ENCODE measurements at regions not wholly inside any gene's neighbourhood (a gene's known extent, or its start where the extent isn't known, plus 50 kb on each side); places are given as distances from the start of the nearest gene placed in this dataset.
"Not testable (repeated sequence)": the region's sequence is repeated elsewhere in the genome, so short reads cannot be mapped to it uniquely, and the experiment has no call there.

DNA sequence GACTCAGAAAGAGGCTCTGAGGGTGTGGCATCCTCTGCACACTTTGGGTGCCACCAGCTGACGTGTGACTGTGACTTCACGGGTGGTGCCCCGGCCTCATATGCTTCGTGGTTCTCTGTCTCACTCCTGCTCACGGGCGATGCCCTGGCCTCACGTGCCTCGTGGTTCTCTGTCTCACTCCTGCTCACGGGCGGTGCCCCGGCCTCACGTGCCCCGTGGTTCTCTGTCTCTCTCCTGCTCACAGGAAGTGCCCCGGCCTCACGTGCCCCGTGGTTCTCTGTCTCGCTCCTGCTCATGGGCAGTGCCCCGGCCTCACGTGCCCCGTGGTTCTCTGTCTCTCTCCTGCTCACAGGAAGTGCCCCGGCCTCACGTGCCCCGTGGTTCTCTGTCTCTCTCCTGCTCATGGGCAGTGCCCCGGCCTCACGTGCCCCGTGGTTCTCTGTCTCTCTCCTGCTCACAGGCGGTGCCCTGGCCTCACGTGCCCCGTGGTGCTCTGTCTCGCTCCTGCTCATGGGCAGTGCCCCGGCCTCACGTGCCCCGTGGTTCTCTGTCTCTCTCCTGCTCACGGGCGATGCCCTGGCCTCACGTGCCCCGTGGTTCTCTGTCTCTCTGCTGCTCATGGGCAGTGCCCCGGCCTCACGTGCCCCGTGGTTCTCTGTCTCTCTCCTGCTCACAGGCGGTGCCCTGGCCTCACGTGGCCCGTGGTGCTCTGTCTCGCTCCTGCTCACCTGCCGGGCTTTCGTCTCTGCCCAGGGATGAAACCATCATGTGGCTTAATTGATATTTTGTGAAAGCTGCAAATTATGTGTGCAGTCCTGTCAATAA, 115.8 kb downstream of the RTP5 start:
- H2AFZ ChIP-seq (ENCODE audit: low read depth, low read length); H3K36me3 ChIP-seq (ENCODE audit: insufficient read depth, low read length); H3K27me3 ChIP-seq (ENCODE audit: insufficient read depth, low read length); H3K9me3 ChIP-seq (ENCODE audit: low read length); H3K4me3 ChIP-seq (ENCODE audit: low read length); H3K4me1 ChIP-seq (ENCODE audit: insufficient read depth, low read length): not testable (repeated sequence)

DNA sequence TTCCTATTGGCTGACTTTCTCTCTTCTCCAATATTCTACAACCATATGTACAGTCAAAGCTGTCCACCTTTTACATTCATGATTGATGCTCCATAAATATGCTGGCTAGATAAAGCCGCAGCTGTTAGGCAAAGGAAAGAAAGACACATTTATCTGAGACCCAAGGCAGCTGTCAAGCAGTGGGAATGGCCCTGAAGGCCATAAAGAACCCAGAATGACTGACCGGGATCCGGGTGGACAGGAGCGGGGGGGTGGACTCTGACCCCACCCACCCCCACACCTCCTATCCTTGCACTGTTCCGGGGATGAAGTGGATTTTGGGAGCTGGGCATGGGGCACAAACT, 116.4 kb downstream of the RTP5 start:
- no peak overlapping the region for H2AFZ ChIP-seq (ENCODE audit: low read depth, low read length)
- H3K9me3 ChIP-seq (ENCODE audit: low read length): peaks cover 5% of the 10 kb centered on the region
- H3K36me3 ChIP-seq (ENCODE audit: insufficient read depth, low read length): no peaks in the 10 kb centered on the region
- H3K4me1 ChIP-seq (ENCODE audit: insufficient read depth, low read length): no peaks in the 10 kb centered on the region
- H3K27me3 ChIP-seq (ENCODE audit: insufficient read depth, low read length): peaks cover 4% of the 10 kb centered on the region
- H3K4me3 ChIP-seq (ENCODE audit: low read length): no peak overlapping the region

- Histone ChIP-seq H3K9me3 (ENCODE audit: low read length) (peaks cover 5% of the 10 kb centered on the region), H3K4me3 (ENCODE audit: low read length) (no peak overlapping the region)
Observed at GRCh38 chr2:241986836-241987641, 117.5 kb downstream of the RTP5 start.

GRCh38 chr2:241987726-241988125, 118.2 kb downstream of the RTP5 start:
- no peak overlapping the region for H3K4me3 ChIP-seq (ENCODE audit: low read length)
- H2AFZ ChIP-seq (ENCODE audit: low read depth, low read length): no peak overlapping the region
- peaks cover 5% of the 10 kb centered on the region for H3K9me3 ChIP-seq (ENCODE audit: low read length)

More at GRCh38 chr2:241986836-241987641, 117.5 kb downstream of the RTP5 start:
- Histone ChIP-seq H2AFZ (ENCODE audit: low read depth, low read length) (no peak overlapping the region), H3K4me1 (ENCODE audit: insufficient read depth, low read length) (no peaks in the 10 kb centered on the region), H3K27me3 (ENCODE audit: insufficient read depth, low read length) (peaks cover 4% of the 10 kb centered on the region), H3K36me3 (ENCODE audit: insufficient read depth, low read length) (no peaks in the 10 kb centered on the region)

GRCh38 chr2:241988146-241988545, 118.6 kb downstream of the RTP5 start:
- Histone ChIP-seq H3K4me1 (ENCODE audit: insufficient read depth, low read length) (no peaks in the 10 kb centered on the region), H2AFZ (ENCODE audit: low read depth, low read length) (no peak overlapping the region), H3K27me3 (ENCODE audit: insufficient read depth, low read length) (peaks cover 4% of the 10 kb centered on the region), H3K9me3 (ENCODE audit: low read length) (peaks cover 5% of the 10 kb centered on the region), H3K36me3 (ENCODE audit: insufficient read depth, low read length) (no peaks in the 10 kb centered on the region), H3K4me3 (ENCODE audit: low read length) (no peak overlapping the region)

More at GRCh38 chr2:241987726-241988125, 118.2 kb downstream of the RTP5 start:
- peaks cover 4% of the 10 kb centered on the region for H3K27me3 ChIP-seq (ENCODE audit: insufficient read depth, low read length)
- H3K36me3 ChIP-seq (ENCODE audit: insufficient read depth, low read length): no peaks in the 10 kb centered on the region
- H3K4me1 ChIP-seq (ENCODE audit: insufficient read depth, low read length): no peaks in the 10 kb centered on the region

DNA sequence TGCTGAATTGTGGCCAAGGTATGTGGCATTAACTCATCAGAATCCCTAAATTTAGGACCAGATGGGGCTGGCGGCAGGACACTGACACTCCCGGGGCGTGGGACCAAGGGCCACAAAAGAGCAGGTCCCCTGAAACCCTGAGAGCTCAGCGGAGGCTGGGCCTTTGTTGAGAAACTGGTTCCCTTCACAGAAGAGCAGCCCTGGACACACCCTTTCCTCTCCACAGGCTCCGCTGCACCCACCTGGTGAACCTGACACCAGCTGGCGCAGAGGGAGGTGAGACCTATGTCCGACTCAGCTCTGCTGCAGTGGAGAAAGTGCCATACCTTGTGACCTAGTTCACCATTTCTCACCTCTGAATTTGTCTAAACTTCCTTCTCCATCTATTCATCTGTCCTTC, 119.5 kb downstream of the RTP5 start:
- peaks cover 5% of the 10 kb centered on the region for H3K9me3 ChIP-seq (ENCODE audit: low read length)

GRCh38 chr2:241990466-241990865, 120.9 kb downstream of the RTP5 start:
- Histone ChIP-seq H3K36me3 (ENCODE audit: insufficient read depth, low read length) (no peaks in the 10 kb centered on the region), H3K4me3 (ENCODE audit: low read length) (no peak overlapping the region)

More for the DNA sequence above, 119.5 kb downstream of the RTP5 start:
- no peaks in the 10 kb centered on the region for H3K4me1 ChIP-seq (ENCODE audit: insufficient read depth, low read length)
- H2AFZ ChIP-seq (ENCODE audit: low read depth, low read length): no peak overlapping the region
- H3K36me3 ChIP-seq (ENCODE audit: insufficient read depth, low read length): no peaks in the 10 kb centered on the region
- H3K4me3 ChIP-seq (ENCODE audit: low read length): no peak overlapping the region
- peaks cover 4% of the 10 kb centered on the region for H3K27me3 ChIP-seq (ENCODE audit: insufficient read depth, low read length)

GRCh38 chr2:241991299-241991698, 121.8 kb downstream of the RTP5 start:
- Histone ChIP-seq H3K4me3 (ENCODE audit: low read length) (no peak overlapping the region), H3K4me1 (ENCODE audit: insufficient read depth, low read length) (no peaks in the 10 kb centered on the region), H3K36me3 (ENCODE audit: insufficient read depth, low read length) (no peaks in the 10 kb centered on the region)

More at GRCh38 chr2:241990466-241990865, 120.9 kb downstream of the RTP5 start:
- H3K9me3 ChIP-seq (ENCODE audit: low read length): peaks cover 5% of the 10 kb centered on the region
- no peaks in the 10 kb centered on the region for H3K27me3 ChIP-seq (ENCODE audit: insufficient read depth, low read length)
- no peak overlapping the region for H2AFZ ChIP-seq (ENCODE audit: low read depth, low read length)
- H3K4me1 ChIP-seq (ENCODE audit: insufficient read depth, low read length): no peaks in the 10 kb centered on the region

GRCh38 chr2:241992753-241993152, 123.2 kb downstream of the RTP5 start:
- H3K9me3 ChIP-seq (ENCODE audit: low read length): peaks cover 3% of the 10 kb centered on the region
- no peak overlapping the region for H3K4me3 ChIP-seq (ENCODE audit: low read length)
- H2AFZ ChIP-seq (ENCODE audit: low read depth, low read length): no peak overlapping the region
- no peaks in the 10 kb centered on the region for H3K4me1 ChIP-seq (ENCODE audit: insufficient read depth, low read length)
- no peaks in the 10 kb centered on the region for H3K36me3 ChIP-seq (ENCODE audit: insufficient read depth, low read length)
- peaks cover 5% of the 10 kb centered on the region for H3K27me3 ChIP-seq (ENCODE audit: insufficient read depth, low read length)

More at GRCh38 chr2:241991299-241991698, 121.8 kb downstream of the RTP5 start:
- Histone ChIP-seq H2AFZ (ENCODE audit: low read depth, low read length) (no peak overlapping the region), H3K9me3 (ENCODE audit: low read length) (peaks cover 5% of the 10 kb centered on the region), H3K27me3 (ENCODE audit: insufficient read depth, low read length) (no peaks in the 10 kb centered on the region)

DNA sequence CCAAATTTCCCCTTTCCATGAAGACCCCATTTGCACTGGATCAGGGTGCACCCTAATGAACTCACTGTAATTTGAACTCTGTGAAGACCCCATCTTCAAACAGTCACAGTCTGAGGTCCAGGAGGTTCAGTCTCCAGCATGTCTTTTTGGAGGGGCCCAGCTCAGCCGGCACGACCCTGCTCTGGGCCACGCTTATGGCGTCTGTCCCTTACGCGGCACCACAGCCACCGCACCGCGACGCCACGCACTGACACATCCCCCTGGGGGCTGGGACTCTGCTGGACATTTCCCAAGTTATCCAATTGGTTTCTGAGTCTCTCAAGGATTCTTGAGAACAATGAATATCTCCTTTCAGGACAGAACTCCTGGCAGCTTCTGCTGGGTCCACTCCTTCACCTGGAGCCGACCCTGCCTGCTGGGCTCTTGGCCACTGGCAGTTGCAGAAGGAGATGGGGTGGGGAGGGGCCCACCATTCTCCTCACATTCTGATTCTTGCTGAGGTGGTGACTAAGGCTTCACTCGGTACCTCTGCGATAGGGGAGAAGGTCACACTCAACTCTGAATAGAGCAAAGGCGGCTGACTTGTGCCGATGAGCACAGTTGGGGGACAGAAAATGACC, 124.0 kb downstream of the RTP5 start:
- H3K9me3 ChIP-seq (ENCODE audit: low read length): peaks cover 3% of the 10 kb centered on the region
- H3K4me1 ChIP-seq (ENCODE audit: insufficient read depth, low read length): no peaks in the 10 kb centered on the region
- no peaks in the 10 kb centered on the region for H3K36me3 ChIP-seq (ENCODE audit: insufficient read depth, low read length)
- peaks cover 5% of the 10 kb centered on the region for H3K27me3 ChIP-seq (ENCODE audit: insufficient read depth, low read length)
- no peak overlapping the region for H3K4me3 ChIP-seq (ENCODE audit: low read length)
- H2AFZ ChIP-seq (ENCODE audit: low read depth, low read length): no peak overlapping the region

DNA sequence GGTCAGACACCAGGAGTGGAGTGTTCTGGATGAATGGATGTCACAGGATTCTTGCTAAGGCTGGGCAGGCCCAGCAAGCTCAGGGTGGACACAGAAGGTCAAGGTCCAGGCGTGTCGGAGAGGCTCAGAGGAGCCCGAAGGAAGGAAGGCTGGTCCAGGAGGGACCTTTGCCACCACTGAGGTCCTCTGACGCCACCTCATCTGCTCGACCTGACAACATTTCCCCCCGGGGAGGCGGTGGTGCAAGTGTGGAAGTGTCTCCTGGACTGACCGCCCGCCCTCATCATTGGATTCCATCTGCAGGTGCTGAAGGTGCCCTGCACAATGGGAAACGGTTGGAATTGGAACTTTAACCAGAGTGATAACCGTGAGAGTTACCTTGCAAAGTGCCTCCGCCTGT, 124.6 kb downstream of the RTP5 start:
- Histone ChIP-seq H3K4me3 (ENCODE audit: low read length) (no peak overlapping the region), H3K36me3 (ENCODE audit: insufficient read depth, low read length) (no peaks in the 10 kb centered on the region), H2AFZ (ENCODE audit: low read depth, low read length) (no peak overlapping the region), H3K27me3 (ENCODE audit: insufficient read depth, low read length) (peaks cover 5% of the 10 kb centered on the region), H3K9me3 (ENCODE audit: low read length) (peaks cover 3% of the 10 kb centered on the region), H3K4me1 (ENCODE audit: insufficient read depth, low read length) (no peaks in the 10 kb centered on the region)

DNA sequence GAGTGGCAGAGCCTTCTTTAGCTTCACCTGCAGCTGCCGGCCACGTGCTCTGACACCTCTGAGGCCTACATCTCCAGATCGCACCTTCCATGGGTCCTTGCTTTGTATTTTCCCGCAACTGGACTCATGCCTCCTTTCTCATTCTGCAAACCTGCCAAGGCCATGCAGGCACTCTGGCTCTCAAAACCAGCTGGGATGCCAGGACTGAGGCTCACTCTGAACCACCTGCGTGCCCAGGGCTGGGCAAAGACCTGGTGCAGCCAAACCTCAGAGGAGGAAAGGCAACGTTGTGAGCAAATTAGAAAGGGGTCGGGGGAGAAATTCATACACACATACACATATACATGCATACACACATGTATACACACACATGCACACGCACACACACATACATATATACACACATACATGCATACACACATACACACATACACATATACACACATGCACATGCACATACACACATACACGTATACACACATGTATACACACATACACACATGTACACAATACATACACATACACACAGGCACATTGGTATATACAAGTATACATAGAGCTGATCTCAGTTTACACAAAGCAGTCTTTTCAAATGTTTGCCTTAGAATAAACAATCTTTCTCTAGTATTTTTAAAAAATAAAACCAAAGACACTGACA, 125.2 kb downstream of the RTP5 start:
- Histone ChIP-seq H3K4me3 (ENCODE audit: low read length) (no peak overlapping the region), H2AFZ (ENCODE audit: low read depth, low read length) (no peak overlapping the region), H3K4me1 (ENCODE audit: insufficient read depth, low read length) (no peaks in the 10 kb centered on the region), H3K27me3 (ENCODE audit: insufficient read depth, low read length) (peaks cover 5% of the 10 kb centered on the region), H3K36me3 (ENCODE audit: insufficient read depth, low read length) (no peaks in the 10 kb centered on the region), H3K9me3 (ENCODE audit: low read length) (peaks cover 3% of the 10 kb centered on the region)

Measured in neuron (in vitro differentiated cells).